ENCODE measurements at regions not wholly inside any gene's neighbourhood (a gene's known extent, or its start where the extent isn't known, plus 50 kb on each side); places are given as distances from the start of the nearest gene placed in this dataset.

- DNase-seq: no peak
- Mint-ChIP-seq H3K27me3 (peaks cover 16% of the 10 kb centered on the region), H3K36me3 (no peaks in the 10 kb centered on the region), H3K4me3 (no peak overlapping the region), H3K4me1 (no peaks in the 10 kb centered on the region), H3K9me3 (peaks cover under 1% of the 10 kb centered on the region), H3K27ac (no peak overlapping the region)
Measured at GRCh38 chr13:26456650-26457049, 100.8 kb upstream of the WASF3 start.

GRCh38 chr13:26457212-26457611 is 100.3 kb upstream of the WASF3 start:
- no peaks in the 10 kb centered on the region for H3K36me3 Mint-ChIP-seq
- H3K9me3 Mint-ChIP-seq: no peaks in the 10 kb centered on the region
- DNase-seq: no peak
- H3K27ac Mint-ChIP-seq: no peak overlapping the region
- H3K27me3 Mint-ChIP-seq: peaks cover 20% of the 10 kb centered on the region
- no peaks in the 10 kb centered on the region for H3K4me1 Mint-ChIP-seq
- H3K4me3 Mint-ChIP-seq: no peak overlapping the region

DNA sequence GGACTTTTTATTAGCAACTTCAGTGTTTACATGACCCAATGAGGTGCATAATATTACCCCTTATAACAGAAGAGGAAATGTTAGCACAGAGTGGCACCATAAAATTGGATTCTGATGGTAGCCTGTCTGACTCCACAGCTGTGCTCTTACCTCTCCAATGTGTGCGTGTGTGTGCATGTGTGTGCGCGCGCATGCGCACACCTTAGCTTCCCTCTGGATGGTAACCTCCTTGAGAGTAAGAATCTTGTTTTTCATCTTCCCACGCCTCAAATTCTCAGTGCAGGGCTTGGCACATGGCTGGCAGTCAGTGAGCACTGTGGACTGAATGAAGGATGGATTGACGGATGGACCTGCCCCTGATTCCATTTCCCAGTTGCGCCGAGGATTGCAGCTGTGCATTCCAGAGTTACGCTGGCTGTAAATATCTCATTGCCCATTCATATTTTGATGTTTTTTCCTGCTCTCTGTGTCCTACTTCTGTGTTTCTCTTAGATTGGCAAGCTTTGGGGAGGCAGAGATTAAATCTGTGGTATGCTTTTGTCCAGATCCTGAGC is 99.2 kb upstream of the WASF3 start:
- no peaks in the 10 kb centered on the region for H3K4me1 Mint-ChIP-seq
- DNase-seq: no peak
- H3K27ac Mint-ChIP-seq: no peak overlapping the region
- H3K4me3 Mint-ChIP-seq: no peak overlapping the region
- H3K9me3 Mint-ChIP-seq: no peaks in the 10 kb centered on the region
- peaks cover 11% of the 10 kb centered on the region for H3K27me3 Mint-ChIP-seq
- no peaks in the 10 kb centered on the region for H3K36me3 Mint-ChIP-seq

DNA sequence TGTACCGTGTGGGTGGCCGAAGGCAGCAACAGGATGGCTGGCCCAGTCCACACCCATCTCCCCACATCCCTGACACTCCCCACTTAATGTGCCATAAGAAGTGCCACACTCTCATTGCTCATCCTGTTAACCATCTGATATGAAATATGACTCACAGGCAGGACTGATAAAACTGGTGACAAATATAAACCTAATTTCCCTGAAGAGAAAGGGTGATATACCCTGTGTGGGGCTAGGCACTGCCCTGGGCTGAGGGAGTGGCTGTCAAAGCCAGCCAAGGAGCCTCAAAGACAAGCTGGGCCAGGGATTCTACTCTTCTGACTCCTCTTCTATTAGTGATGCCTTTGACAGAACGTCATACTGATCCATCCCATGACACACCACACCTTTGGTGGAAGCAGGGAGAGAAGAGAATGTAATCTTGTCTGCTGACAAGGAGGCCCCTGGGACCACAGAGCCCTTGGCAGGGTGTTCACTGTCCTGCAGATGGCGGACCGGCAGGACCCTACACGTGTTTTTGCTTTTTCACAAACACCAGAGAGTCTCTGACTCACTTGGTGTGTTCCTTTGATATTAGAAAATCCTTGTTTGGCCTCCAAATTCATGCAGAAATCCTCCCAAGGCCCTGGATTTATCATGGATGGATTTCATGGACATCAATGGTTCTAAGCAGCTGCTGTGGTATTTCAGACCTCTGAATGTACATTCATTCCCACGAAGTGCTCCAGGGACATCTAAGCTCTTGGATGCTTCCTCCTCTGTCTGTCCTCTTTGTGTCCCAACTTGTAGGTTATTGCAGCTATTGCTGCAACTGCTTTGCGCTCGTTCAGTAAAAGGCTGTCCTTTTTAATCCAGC is 98.0 kb upstream of the WASF3 start:
- Mint-ChIP-seq H3K36me3 (no peaks in the 10 kb centered on the region), H3K4me1 (no peaks in the 10 kb centered on the region), H3K4me3 (no peak overlapping the region), H3K27ac (no peak overlapping the region), H3K9me3 (no peaks in the 10 kb centered on the region), H3K27me3 (peaks cover 11% of the 10 kb centered on the region)
- no peak for DNase-seq

- no peak for DNase-seq
- H3K4me3 Mint-ChIP-seq: no peak overlapping the region
- H3K27me3 Mint-ChIP-seq: peaks cover 11% of the 10 kb centered on the region
- no peaks in the 10 kb centered on the region for H3K4me1 Mint-ChIP-seq
- H3K9me3 Mint-ChIP-seq: no peaks in the 10 kb centered on the region
- no peaks in the 10 kb centered on the region for H3K36me3 Mint-ChIP-seq
- H3K27ac Mint-ChIP-seq: no peak overlapping the region
Measured at GRCh38 chr13:26460648-26461047, 96.8 kb upstream of the WASF3 start.

- Mint-ChIP-seq H3K4me3 (no peak overlapping the region), H3K36me3 (no peaks in the 10 kb centered on the region), H3K9me3 (no peaks in the 10 kb centered on the region), H3K4me1 (no peaks in the 10 kb centered on the region), H3K27ac (no peak overlapping the region), H3K27me3 (peaks cover 8% of the 10 kb centered on the region)
- DNase-seq: no peak
Measured at GRCh38 chr13:26463296-26463695, 94.2 kb upstream of the WASF3 start.

DNA sequence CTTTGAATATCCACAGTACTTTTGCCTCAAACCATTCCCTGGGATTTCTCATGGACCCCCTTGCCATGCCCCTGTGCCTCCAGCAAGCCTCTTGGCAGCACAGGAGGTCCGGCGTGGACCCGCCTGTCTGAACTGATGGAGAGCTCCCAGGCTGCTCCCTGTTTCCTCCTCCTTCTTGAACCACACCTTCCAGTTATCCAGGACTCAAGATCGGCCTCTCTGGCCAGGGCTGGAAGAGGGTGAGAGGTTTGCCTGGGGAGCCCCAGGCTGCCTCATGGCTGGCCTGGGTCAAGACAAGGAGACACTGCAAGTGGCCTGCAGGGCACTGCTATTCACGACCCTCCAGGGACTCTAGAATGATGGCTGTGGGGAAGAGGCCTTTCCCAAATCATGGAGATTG is 93.6 kb upstream of the WASF3 start:
- H3K4me3 Mint-ChIP-seq: no peak overlapping the region
- H3K27me3 Mint-ChIP-seq: peaks cover 8% of the 10 kb centered on the region
- no peaks in the 10 kb centered on the region for H3K4me1 Mint-ChIP-seq
- no peak for DNase-seq
- no peaks in the 10 kb centered on the region for H3K36me3 Mint-ChIP-seq
- H3K9me3 Mint-ChIP-seq: no peaks in the 10 kb centered on the region
- no peak overlapping the region for H3K27ac Mint-ChIP-seq

GRCh38 chr13:26465514-26465913 is 92.0 kb upstream of the WASF3 start:
- H3K27me3 Mint-ChIP-seq: peaks cover 5% of the 10 kb centered on the region
- no peak overlapping the region for H3K4me3 Mint-ChIP-seq
- H3K36me3 Mint-ChIP-seq: no peaks in the 10 kb centered on the region
- DNase-seq: no peak
- H3K27ac Mint-ChIP-seq: no peak overlapping the region
- H3K9me3 Mint-ChIP-seq: no peaks in the 10 kb centered on the region
- no peaks in the 10 kb centered on the region for H3K4me1 Mint-ChIP-seq

GRCh38 chr13:26465954-26466353 is 91.5 kb upstream of the WASF3 start:
- no peaks in the 10 kb centered on the region for H3K36me3 Mint-ChIP-seq
- H3K27me3 Mint-ChIP-seq: peaks cover 5% of the 10 kb centered on the region
- no peaks in the 10 kb centered on the region for H3K9me3 Mint-ChIP-seq
- no peak overlapping the region for H3K27ac Mint-ChIP-seq
- DNase-seq: no peak
- H3K4me3 Mint-ChIP-seq: no peak overlapping the region
- no peaks in the 10 kb centered on the region for H3K4me1 Mint-ChIP-seq

GRCh38 chr13:26468265-26468801 is 89.2 kb upstream of the WASF3 start:
- Mint-ChIP-seq H3K36me3 (no peaks in the 10 kb centered on the region), H3K27me3 (no peaks in the 10 kb centered on the region), H3K9me3 (no peaks in the 10 kb centered on the region), H3K27ac (no peak overlapping the region), H3K4me1 (no peaks in the 10 kb centered on the region), H3K4me3 (no peak overlapping the region)
- no peak for DNase-seq

GRCh38 chr13:26469602-26470001 is 87.9 kb upstream of the WASF3 start:
- H3K9me3 Mint-ChIP-seq: no peaks in the 10 kb centered on the region
- H3K4me3 Mint-ChIP-seq: no peak overlapping the region
- DNase-seq: no peak
- H3K27me3 Mint-ChIP-seq: no peaks in the 10 kb centered on the region
- no peak overlapping the region for H3K27ac Mint-ChIP-seq
- H3K4me1 Mint-ChIP-seq: no peaks in the 10 kb centered on the region
- no peaks in the 10 kb centered on the region for H3K36me3 Mint-ChIP-seq

DNA sequence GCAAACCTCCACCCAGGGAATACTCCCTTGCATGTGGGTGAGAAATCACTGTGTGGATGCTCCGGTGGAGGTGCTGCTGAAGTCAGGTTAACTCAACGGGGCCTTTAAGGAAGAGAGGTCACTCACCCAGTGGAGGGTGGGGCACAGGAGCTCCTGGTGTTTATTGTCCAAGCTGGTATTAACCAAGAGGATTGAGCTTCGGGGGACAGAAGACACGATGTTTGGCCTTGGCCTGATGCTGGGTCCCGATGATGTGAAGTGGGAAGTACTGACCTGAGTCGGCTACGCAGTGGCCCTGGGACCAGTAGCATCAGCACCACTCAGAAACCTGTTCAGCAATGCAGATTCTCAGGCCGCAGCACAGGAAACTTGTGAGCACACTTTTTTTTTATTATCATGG is 85.7 kb upstream of the WASF3 start:
- no peak for DNase-seq
- H3K9me3 Mint-ChIP-seq: no peaks in the 10 kb centered on the region
- no peak overlapping the region for H3K27ac Mint-ChIP-seq
- no peaks in the 10 kb centered on the region for H3K36me3 Mint-ChIP-seq
- H3K27me3 Mint-ChIP-seq: no peaks in the 10 kb centered on the region
- no peak overlapping the region for H3K4me3 Mint-ChIP-seq
- H3K4me1 Mint-ChIP-seq: peaks cover 3% of the 10 kb centered on the region

GRCh38 chr13:26473571-26474230 is 83.8 kb upstream of the WASF3 start:
- no peaks in the 10 kb centered on the region for H3K27me3 Mint-ChIP-seq
- no peak overlapping the region for H3K4me3 Mint-ChIP-seq
- H3K27ac Mint-ChIP-seq: no peak overlapping the region
- no peak for DNase-seq
- H3K36me3 Mint-ChIP-seq: no peaks in the 10 kb centered on the region
- peaks cover 3% of the 10 kb centered on the region for H3K4me1 Mint-ChIP-seq
- no peaks in the 10 kb centered on the region for H3K9me3 Mint-ChIP-seq

GRCh38 chr13:26474286-26474685 is 83.2 kb upstream of the WASF3 start:
- H3K9me3 Mint-ChIP-seq: no peaks in the 10 kb centered on the region
- no peaks in the 10 kb centered on the region for H3K36me3 Mint-ChIP-seq
- peaks cover 3% of the 10 kb centered on the region for H3K4me1 Mint-ChIP-seq
- no peaks in the 10 kb centered on the region for H3K27me3 Mint-ChIP-seq
- H3K27ac Mint-ChIP-seq: no peak overlapping the region
- DNase-seq: no peak
- H3K4me3 Mint-ChIP-seq: no peak overlapping the region

DNA sequence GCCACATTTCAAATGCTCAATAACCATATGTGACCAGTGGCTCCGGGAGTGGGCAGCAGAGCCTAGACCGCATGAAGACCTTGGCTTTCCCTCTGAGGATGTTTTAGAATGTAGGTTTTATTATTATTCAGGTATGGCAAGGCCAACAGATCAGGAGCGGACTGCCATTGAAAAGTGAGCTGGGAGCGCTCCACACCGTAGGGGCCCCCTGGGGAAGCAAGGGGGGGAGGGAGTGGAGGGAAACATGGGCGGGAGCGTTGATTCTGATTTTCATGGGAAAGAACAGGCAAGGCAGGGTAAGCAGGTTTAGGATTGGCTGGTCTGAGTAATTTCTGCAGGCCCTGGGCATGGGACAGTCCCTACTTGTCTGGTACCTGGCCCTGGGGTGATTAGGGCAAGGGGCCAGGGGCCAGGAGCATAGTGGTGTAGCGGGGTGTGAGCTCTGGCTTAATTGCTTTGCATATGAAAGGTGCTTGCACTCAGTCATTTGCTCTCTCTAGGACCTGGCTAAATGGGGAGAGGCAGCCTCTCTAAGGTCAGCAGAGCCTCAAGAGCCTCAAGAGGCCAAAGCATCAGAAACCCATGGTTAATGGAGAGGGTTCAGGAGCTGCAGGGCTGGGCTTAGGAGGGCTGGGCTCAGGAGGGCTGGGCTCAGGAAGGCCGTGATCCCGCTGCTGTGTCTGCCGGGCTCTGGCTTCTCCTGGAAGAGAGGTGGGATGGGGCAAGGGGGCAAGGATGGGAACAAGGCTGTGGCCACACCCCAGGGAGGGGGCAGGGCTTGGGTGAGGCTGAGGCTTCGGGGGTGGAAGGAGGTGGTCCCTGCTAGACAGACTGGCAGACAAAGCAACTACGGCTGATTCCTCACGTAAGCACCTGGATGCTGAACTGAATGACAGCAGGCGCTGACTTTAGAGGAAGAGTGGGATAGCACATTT is 82.0 kb upstream of the WASF3 start:
- H3K4me1 Mint-ChIP-seq: peaks cover 3% of the 10 kb centered on the region
- no peak overlapping the region for H3K4me3 Mint-ChIP-seq
- no peaks in the 10 kb centered on the region for H3K36me3 Mint-ChIP-seq
- no peak overlapping the region for H3K27ac Mint-ChIP-seq
- H3K27me3 Mint-ChIP-seq: no peaks in the 10 kb centered on the region
- no peak for DNase-seq
- no peaks in the 10 kb centered on the region for H3K9me3 Mint-ChIP-seq

All from activated naive CD8-positive, alpha-beta T cell treated with anti-CD3 and anti-CD28 coated beads for 36 hours (primary cell).